C1 segment of cervical spinal cord (tissue), 14 donors: ENCODE measurements at regions not wholly inside any gene's neighbourhood (a gene's known extent, or its start where the extent isn't known, plus 50 kb on each side); places are given as distances from the start of the nearest gene placed in this dataset.

ENCODE experiments used
- DNase-seq, 14 donors: peaks; one replicate each; lab custom pipeline; 2025; lab: John Stamatoyannopoulos, UW

DNA sequence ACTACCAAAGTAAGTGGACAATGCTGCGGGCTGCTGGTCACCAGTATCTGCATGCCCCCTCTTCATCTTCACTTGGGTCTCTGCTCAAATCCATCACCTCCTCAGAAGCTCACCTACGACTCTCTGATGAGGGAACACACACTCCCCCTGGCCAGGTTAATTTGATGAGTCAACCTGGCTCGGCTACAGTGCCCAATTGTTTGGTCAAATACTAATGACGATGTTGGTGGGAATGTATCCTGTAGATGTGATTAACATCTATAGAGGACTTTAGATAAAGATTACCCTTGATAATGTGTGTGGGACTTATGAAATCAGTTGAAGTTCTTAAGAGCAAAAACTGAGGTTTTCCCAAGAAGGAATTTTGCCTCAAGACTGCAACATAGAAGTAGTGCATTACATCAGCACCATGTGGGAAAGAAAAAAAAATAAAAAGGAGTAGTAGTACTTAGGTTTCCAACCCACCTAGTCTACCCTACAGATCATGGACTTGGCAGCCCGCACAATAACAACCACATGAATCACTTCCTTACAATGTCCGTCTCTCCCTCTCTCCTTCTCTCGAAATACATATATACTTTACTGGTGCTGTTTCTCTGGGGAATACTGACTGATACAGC lies 467.3 kb downstream of the DNAH5 start:
- no peak for DNase-seq

DNA sequence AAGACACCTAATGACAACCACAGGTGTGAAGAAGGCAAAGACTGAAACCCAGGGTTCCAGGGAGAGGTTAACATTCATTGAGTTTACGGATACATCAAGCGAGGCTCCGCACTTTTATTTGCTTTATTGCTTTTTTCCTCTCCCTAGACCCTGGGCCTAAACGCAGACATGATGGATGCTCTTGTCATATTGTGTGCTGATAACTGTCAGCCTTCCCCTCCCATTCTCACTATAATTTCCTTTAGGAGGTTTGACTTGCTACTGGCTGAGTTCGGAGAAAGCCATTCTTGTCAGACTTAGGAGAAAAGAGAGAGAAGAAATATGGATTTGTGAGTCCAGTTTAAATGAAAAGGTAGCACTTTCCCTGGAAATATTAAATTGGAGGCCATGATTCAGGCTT lies 471.6 kb downstream of the DNAH5 start:
- DNase-seq, result no peak

DNA sequence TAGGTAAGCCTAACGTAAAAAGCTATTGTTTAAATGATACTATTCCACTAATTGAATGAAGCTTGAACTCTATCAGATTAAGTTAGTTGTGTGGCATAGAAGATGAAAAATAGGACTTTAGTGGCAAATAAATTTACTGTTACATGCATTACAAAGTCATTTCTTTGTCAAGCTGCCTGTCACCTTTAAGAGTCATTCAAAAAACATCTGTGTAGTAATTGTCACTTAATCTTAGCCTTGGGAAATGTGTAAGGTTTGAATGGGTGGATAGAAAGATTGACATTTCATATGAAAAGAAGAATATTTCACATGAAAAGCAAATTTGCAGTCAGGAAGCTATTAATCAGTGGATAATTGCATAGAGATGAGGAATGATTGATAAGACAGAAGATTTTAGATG lies 473.5 kb downstream of the DNAH5 start:
- no peak for DNase-seq

DNA sequence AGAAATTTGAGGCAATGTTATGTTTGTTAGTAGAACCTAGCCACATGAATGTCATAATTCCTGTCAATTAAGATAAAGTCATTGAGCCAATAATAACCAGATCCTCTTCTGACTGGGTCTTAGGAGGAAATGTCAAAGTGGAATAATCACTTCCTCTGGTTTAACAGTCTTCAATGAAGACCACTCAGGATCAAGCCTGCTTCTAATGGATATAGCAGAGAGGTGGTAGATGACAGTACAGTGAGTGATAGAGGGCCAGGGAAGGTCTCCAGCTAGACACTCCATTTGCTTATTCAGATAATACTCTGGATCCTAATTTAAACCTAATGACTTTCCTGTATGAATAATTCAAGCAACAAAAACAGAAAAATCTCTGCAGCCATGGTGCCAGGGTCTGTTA lies 474.2 kb downstream of the DNAH5 start:
- no peak for DNase-seq

DNA sequence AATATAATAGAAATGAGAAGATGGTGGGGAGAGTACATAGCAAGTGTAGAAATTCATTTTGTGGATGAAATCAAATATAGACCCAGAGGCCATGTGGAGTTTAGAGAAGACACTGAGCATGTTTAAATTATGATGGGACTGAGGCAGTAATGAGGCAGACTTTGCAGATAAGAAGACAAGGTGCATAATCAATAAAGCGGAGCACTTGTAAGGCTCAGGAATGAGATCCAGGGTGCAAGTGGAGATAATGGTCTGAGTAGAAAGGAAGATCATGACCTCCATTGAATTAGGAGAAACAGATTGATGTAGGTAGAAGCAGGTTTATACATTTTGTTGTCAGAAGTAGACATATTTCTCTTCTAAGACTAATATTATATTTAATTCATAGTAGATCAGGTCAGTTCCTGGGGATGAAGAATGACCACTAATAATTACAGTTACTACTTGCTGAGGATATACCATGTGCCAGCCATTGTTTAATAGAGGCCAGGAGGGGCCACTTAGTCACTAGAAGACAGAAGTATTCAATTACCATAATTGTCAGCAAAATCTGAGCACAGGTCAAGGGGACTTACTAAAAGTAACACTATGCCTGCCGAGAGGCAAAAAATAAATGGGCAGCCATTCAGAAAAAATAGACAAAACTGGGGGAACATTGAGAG lies 479.8 kb downstream of the DNAH5 start:
- DNase-seq, result no peak

DNA sequence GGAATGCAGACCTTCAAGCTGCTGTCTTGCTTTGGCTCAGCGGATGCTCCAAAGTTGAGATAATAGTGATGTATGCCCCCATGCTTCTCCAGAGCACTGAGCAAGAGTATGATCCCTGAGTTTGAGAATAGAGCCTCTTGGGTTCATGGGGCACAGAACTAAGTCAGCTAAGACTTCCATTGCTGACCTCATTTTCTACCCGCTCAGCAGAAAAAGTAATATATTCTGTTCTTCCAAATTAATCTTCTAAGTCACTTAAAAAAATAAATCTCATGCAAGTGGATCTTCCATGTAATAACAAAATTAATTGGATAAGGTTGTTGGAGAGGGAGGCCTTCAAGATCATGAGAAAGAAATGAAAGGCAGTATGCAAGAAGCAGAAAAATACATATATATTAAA lies 483.9 kb downstream of the DNAH5 start:
- DNase-seq, result no peak

DNA sequence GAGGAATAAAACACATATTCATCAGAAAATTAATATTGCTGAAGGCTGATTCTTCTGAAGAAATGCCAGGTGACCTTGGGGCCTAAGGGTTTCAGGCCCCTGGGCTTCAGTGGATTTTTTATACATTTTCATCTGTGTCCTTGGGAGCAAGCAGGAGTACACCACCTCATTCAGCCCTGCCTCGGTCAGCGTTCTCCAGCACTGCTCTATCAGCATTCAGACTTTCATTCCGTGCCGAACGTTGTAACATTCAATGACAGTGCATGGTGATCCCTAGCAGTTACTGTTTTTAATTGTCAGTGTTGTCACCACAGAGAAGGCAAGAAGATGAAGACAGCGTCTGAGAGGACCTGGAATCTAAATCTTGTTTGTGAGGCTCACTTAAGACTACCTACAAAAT lies 490.4 kb downstream of the DNAH5 start:
- DNase-seq, result no peak

DNA sequence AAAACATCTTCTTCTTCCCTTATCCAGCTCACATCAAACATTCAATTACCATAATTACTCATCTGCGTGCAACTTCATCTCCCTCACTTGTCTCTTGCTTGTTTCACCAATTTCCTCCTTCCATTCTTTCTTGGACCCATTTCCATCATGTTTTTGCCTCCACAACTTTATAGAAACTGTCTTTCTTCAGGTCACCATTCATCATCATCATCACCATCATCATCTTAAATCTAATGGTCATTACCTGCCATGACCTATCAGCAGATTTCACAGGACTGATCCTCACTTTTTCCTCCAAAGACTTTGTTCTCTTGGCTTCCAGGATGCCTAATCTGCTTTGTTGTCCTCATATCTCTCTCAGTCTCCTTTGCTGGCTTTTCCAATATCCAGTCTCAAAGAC lies 495.6 kb downstream of the DNAH5 start:
- DNase-seq, result no peak

DNA sequence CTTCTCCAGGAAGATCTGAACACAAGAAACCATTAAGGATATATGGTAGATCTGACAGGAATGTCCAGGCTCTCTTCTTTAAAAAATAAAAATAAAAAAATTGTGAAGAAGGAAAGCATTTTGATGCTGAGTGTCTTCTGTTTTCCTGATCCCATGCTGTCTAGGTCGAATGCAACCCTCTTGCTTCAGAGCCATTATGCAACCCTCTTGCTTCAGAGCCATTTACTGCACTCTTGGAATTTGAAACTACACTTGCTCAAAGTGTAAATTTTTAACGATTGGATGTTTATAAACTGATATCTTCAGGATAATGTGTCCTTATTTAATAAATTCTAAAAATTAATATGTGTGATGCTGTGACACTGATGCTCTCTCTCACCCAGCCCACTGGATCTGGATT lies 505.1 kb downstream of the DNAH5 start:
- no peak for DNase-seq

DNA sequence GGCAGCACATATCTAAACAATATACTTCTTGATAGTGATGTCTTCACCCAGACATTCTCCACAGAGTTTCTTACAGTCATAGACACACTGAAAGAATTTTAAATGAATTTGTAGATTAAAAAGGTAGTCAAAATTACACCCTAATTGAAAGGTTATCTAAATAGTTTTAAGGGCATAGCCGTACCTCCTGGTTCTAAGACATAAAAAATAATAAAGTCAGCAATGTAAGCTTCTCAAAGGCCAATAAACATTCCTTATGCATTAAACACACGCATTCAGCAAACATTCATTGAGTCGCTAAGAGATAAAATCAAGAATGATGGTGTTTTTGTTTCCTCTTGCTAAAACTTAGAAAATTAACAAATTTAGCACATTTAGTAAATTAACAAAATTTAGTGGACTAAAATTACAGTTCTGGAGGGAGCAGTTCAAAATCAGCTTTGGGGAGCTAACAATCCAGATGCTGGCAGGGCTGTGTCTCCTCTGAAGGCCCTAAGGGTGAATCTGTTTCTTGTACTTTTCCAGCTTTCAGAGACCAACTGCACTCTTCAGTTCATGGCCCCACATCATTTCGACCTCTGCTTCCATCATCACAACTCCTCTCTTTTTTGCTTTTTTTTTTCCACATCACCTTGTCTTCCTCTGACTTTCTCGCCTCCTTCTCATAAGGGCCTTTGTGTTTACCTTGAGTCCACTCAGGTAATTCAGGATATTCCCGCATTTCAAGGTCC lies 516.5 kb downstream of the DNAH5 start:
- no peak for DNase-seq

DNA sequence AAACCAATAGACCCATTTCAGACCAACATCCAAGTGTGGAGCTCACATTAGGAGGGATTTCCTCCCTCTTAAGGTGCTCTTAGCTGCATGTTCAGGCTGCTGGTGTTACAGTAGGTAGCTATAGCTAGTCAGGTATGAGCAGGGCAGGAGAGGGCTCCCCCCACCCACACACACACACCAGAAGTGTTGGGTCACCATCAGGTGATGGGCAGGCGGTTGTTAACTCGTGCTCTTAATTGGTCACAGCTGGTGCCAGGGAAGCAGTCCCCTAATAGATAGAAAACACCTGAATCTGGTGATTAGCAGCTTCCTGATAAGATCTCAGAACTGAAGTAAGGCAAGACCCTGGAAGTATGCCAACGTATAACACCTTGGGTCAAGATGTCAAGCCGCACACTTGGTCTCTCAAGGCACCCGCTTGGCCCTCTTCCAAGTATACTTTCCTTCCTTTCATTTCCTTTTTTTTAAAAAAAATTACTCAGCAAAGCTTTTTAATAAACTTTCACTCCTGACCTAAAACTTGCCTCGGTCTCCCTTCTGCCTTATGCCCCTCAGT lies 532.4 kb downstream of the DNAH5 start:
- no peak for DNase-seq

DNA sequence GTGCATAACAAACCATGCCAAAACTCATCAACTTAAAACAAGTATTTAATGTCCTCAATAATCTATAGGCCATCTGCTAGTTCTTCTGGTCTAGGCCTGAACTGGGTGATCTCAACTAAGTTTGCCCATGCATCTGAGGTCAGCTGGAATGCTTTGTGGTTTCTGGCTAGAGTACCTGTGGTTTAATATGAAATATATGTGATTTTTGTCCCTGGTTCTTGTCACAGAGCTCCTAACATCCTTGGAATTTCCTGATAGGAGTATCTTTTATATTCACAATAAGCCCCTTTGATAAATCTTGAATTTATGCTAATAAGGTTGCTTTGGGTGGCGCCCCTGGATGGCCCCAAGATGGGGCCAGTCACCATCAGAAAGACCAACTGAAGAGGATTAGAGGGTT lies 535.9 kb downstream of the DNAH5 start:
- no peak for DNase-seq

DNA sequence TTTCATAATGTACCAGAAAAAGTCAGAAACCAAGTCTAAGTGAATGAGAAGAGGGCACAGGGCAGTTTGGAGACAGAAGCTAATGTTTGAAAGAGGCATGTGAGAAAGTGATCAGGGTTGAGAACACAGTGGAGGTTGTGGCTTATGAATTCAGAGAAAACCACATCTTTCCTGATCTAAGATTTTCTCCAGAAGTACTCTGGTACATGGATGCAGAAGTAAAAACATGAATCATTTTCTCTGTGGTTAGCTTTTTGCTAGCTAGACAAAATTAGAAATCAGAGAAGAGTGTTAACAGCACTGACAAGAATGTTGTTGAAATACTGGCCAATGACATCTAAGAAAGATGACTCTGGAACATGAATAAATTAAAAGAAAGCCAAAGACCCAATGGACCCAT lies 541.1 kb downstream of the DNAH5 start:
- DNase-seq, result no peak

DNA sequence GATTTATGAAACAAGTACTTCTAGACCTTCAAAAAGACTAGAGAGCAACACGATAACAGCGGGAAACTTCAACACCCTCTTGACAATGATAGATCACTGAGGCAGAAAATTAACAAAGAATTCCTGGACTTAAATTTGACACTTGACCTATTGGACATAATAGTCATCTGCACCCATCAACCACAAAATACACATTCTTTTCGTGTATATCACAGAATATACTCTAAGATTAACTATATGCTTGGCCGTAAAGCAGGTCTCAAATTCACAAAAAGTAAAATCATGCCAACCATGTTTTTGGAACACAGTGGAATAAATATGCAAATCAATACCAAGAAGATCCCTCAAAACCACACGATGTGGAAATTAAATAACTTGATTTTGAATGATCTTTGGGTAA lies 559.4 kb downstream of the DNAH5 start:
- no peak for DNase-seq

DNA sequence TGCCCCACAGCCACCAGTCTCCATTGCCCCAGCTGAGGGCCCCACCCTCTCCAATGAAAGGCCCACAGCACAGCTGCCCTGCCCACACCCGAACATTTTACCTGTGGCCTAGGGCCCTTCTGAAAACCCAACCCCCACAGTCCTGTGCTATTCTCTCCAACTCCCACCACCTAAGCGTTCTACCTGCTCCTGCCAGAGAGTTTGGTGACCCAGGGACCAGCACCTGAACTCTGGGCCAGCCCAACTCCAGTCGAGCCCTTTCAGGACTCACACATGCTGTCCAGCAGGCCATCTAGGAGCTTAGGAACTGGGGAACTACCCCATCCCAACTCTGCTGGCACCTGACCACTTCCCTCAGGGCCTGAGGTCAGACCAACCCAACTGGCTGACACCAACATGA lies 562.3 kb downstream of the DNAH5 start:
- no peak for DNase-seq

DNA sequence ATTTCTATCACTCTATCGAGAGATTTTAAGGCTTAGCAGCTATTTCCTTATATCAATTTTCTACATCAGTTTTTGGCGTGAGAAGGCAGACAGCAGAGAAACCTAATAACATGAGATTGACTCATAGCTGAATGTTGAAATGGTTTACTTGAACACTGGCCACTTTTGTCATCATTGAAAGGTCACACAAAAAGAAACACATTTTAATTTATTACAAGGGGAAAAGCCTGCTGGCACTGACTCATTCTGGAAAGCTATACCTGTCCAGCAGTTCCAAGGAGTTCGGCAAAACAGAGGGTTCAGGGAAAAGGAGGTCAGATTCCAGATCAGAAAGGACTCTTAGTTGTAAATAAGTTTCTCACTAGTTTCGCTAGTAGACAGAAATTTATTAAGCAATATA lies 566.4 kb downstream of the DNAH5 start:
- DNase-seq, result no peak

DNA sequence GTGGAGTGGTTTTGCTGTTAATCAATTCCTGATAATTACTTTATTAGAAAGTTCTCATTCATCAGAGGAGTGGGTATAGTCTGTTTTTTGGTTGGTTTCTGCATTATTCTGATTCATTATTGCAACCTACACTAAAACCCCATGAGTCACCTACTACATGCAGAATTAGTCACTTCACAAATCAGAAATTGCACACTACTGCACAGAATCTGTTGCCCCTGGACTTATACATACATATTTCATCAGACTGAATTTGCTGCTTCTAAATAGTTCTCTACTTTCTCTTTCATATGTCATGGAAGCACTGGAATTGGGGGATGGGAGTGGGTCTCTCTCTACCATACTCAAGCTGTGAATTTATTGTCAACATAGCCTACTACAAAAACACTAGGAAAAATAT lies 585.1 kb downstream of the DNAH5 start:
- no peak for DNase-seq

DNA sequence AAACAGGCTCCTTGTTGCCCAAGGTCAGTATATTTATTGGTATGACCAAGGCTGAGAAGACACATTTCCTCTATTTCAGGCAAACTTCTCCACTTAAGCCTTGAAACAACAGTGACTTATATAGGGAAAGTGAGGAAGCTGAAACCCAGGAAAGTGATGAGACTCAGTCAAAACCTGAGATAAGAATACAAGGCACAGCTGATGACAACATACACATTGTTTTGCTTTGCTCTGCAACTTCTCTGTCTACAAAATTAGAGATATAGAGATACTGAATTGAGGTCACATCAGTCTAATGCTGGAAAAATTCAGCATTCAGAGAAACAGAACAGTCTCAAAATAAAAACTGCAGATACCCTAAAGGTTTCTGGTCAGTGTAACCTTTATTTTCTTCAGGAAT lies 586.1 kb downstream of the DNAH5 start:
- DNase-seq, result no peak

DNA sequence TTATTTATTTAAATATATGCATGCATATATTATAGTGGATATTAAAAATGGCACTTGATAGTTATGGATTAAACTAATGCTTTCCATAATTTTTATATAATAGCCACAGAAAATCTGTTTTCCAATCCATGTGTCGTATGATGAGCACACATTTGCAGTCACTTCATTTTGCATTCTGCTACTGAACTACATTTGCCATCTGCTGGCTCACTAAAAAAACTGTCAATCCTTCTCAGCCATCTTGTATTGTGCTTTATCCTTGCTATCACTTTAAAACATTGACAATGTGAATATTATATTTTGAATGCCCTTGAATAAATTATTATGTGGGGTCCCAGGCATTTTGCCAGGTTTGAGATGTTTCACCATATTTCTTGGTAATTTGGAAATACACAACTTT lies 586.6 kb downstream of the DNAH5 start:
- DNase-seq, result no peak

DNA sequence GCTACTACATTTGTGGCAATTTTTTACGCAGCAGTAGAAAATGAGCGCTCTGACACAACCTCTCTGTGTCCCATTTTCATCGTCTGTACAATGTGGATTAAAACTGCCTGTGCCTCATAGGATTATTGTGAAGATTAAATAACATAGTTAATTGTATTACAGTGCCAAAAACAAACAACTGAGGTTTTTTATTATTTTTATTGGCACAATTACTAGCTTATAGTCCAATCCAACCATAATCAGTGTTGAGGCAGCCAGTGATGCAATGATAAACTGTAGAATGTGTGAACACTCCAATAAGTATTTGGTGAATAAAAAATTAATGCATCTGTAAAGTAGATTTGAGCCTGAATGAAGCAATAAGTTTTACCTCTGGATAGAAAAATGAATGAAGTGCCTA lies 588.3 kb downstream of the DNAH5 start:
- no peak for DNase-seq

DNA sequence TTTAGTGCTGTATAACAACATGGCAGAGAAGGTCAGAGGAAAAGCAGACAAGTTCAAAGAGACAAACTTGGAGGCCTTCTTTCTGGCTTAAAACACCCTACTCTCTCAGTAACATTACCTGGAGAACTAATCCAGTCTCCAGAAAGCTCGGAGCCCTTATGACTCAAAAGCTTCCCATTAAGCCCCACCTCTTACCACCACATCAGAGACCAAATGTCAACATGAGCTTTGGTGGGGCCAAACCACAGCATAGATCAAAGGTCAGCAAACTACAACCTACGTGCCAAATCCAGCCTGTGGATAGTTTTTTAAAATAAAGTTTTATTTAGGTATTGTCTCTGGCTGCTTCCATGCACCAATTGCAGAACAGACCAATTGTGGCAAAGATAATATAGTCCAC lies 589.9 kb downstream of the DNAH5 start:
- DNase-seq, result no peak

DNA sequence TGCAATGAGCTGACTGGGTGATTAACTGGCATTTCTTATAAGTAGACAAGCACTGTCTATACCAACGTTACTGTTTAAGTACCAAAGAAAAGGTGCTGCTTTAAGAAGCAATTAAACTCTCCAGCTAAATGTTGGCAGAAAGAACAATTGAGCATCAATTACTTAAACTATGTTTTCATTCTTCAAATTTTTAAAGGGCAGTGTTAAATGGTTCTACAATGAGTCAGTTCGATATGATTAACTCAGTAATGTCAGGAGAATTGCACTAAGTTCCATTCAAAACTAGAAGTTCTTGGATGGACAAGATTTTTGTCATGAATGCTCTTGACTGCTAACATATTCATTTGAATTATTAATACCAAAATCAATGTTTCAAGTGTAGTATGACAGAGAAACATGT lies 593.7 kb downstream of the DNAH5 start:
- no peak for DNase-seq

DNA sequence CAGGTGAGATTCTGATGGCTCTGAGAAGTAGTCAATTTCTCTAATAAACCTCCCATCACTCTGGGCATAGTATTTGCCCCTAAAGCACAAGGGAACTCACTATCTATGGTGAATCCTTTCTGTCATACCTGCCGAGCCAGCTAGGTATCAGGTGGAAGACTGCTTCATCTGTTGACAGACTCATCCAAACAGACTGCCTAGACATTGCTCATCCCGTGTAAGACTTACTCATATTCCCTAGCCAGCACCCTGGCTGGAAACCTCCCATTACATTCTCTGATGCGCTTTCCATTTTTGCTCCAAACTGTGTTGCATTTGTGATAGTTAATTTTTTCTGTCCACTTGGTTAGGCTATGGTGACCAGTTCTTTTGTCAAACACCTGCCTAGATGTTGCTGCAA lies 595.9 kb downstream of the DNAH5 start:
- DNase-seq, result no peak
